ENCODE measurements at regions not wholly inside any gene's neighbourhood (a gene's known extent, or its start where the extent isn't known, plus 50 kb on each side); places are given as distances from the start of the nearest gene placed in this dataset.

DNA sequence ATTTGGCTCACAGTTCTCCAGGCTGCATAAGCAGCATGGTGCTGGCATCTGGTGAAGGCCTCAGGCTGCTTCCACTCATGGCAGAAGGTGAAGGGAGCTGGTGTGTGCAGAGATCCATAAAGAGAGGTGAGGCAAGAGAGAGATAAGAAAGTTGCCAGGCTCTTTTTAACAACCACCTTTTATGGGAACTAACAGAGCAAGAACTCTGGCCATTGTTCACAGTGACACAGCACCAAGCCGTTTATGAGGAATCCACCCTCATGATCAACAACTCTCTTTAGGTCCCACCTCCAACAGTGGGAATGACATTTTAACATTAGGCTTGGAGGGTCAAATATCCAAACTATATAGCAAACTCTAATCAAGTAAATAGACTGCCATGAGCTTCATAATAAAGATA, 557.2 kb upstream of the SUCLG2 start:
- FAIRE-seq, result no peak
- TF ChIP-seq POLR2A (IDR thresholded peaks at IDR 0.05; ENCODE audit: low read depth, low read length), result no peak
- no peak for DNase-seq (ENCODE audit: insufficient read length, low spot score)

DNA sequence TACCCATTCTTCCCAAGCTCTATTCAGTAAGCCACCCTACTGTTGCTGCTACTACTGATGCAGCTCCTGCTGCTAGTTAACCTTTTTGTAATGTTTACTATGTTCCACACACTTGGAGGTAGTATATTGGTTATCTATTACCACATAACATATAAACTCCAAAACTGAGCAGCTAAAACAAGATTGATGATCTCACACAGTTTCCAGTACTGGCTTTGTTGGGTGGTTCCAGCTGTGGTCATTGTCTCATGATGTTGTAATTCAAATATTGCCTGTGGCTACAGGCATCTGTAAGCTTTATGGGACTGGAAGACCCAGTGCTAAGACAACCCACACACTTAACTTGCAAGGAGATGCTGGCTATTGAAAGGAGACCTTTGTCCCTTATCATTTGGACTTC, 556.2 kb upstream of the SUCLG2 start:
- no peak for FAIRE-seq
- no peak for DNase-seq (ENCODE audit: insufficient read length, low spot score)
- no peak for TF ChIP-seq POLR2A (IDR thresholded peaks at IDR 0.05; ENCODE audit: low read depth, low read length)

DNA sequence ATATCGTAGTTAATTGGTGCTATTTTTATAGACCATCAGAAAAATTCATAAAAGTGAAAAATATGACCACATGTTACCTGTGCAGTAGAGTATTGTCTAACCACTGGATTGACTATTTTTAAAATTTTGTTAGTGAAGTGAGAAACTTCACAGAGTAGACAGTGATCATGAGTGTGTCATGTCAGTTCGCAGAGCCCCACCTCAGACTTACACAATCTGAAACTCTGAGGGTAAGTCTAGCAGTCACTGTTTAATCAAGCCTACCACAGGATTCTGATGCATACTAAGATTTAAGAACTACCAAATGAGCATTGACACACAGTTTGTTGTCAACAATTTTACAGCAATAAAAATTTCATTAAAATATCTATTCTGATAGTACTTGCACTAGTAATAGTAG, 552.9 kb upstream of the SUCLG2 start:
- DNase-seq (ENCODE audit: insufficient read length, low spot score) (no peak), FAIRE-seq (no peak)
- no peak for TF ChIP-seq POLR2A (IDR thresholded peaks at IDR 0.05; ENCODE audit: low read depth, low read length)

DNA sequence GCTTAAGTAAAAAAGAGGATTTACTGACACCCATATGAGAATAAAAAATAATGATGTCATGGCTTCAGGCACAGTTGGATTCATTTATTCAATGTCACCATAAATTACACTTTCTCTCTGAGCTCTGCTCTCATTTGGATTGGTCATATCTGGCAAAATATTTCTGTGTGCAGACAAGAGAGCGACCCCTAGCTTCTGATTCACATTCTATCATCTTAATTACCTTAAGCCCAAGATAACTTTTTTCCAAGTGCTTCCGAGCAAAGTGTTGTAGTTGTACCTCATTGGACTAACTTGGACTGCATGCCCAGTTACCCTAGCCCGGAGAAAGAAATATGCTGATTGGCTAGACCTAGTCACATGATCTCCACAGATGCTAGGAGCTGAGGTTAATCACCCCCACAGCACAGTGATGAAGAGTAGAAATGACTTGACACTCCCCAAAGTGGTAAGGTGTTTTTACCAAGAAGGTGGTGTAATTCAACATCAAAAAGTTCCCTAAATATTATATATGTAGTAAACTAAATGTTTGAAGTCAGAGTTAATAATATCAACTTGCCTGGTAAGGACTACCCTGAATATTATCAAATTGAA, 552.2 kb upstream of the SUCLG2 start:
- TF ChIP-seq POLR2A (IDR thresholded peaks at IDR 0.05; ENCODE audit: low read depth, low read length), result no peak
- no peak for DNase-seq (ENCODE audit: insufficient read length, low spot score)
- no peak for FAIRE-seq

DNA sequence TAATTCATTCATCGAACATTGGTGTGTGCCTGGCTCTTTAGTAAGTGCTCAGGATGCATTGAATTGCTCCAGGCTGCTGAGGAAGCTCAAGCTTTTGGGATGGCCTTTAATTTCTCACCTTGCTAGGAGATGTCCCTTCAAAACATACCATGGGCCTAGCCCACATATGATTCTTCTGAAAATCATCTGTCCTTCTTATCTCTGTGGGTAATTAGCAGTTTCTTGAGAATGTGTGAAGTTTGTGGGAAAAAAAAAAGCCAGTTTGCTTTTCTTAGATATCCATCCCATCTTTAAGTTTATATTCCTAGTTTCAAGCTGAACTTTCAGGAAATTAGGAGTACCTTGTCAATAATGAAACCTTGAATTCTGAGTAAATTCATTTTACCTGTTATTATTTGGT, 532.3 kb upstream of the SUCLG2 start:
- FAIRE-seq, result no peak
- DNase-seq (ENCODE audit: insufficient read length, low spot score), result no peak
- TF ChIP-seq POLR2A (IDR thresholded peaks at IDR 0.05; ENCODE audit: low read depth, low read length), result no peak

DNA sequence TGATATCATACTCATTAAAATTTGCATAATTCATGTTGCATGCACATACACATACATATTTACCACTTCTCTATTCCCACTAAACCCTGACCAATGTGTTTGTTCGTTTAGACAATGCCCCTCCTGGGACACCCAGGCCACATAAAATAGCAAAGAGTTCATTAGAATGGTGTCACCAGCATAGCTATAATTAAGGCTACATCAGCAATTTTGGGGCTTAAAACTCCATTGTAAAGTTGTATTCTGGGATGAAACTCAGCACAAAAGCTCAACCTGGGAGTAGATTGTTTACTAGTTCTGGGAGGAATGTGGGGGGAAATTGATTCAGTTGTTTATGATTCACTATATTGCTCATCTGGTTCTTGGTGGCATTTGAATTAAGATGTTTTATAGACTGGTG, 522.2 kb upstream of the SUCLG2 start:
- DNase-seq (ENCODE audit: insufficient read length, low spot score) (no peak), FAIRE-seq (no peak)
- TF ChIP-seq POLR2A (IDR thresholded peaks at IDR 0.05; ENCODE audit: low read depth, low read length), result no peak

DNA sequence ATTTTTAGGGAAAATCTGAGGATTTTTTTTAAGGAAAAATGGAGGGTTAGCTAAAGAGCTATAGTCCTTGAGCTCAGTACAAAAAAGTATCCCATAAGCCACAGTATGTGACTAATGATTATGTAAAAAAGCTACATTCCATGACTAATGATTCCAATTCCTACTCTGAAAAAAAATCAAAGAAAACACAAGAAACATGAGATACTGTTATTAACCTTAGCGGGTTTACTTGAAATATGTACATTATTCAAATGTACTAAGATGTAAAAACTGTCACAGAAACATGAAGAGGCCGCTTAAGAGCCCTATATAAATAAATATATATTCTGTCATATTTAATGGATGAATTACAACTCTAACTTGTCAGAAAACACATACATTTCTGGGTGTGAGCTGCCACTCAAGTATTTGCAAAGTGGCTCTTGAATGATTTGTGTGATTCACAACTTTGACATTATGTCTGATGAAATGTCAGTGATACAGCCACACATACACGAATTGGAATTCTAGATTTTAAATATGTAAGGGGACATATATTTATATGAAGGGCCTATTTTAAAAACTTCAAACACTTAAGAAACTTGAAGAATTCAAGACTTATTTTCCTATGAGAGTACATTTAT, 518.7 kb upstream of the SUCLG2 start:
- DNase-seq (ENCODE audit: insufficient read length, low spot score) (no peak), FAIRE-seq (no peak)
- no peak for TF ChIP-seq POLR2A (IDR thresholded peaks at IDR 0.05; ENCODE audit: low read depth, low read length)

DNA sequence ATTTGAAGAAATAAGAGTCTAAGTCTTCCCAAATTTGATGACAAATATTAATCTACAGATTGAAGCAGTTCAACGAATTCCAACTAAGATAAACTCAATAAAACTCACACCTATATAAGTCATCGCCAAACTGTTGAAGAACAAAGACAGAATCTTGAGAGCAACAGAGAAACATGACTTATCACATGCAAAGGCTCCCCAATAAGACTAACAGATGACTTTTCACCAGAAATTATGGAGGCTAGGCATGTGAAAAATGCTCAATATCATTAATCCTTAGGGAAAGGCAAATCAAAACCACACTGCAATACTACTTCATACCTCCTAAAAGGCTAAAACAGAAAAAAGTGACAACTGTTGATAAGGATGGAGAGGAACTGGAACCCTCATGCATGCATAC, 517.6 kb upstream of the SUCLG2 start:
- DNase-seq (ENCODE audit: insufficient read length, low spot score), result no peak
- no peak for TF ChIP-seq POLR2A (IDR thresholded peaks at IDR 0.05; ENCODE audit: low read depth, low read length)
- FAIRE-seq, result no peak

DNA sequence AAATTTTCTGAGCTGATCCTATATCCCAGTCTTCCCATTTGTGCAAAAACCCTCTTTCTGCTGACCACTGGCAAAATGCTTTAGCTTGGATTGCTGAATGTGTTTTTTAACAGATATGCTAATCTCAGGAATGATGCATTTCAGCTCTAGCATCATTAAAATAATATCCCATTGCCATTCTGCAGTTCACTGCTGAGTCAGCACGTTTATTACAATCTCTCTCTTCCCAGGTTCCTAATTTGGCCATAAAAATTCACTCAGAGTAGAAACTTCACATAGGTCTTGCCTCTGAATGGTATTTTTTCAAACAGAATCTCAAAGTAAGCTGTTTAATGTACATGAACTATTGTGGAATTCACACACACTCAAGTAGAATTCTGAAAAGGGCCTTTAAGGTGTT, 509.6 kb upstream of the SUCLG2 start:
- FAIRE-seq, result no peak
- no peak for TF ChIP-seq POLR2A (IDR thresholded peaks at IDR 0.05; ENCODE audit: low read depth, low read length)
- DNase-seq (ENCODE audit: insufficient read length, low spot score), result no peak

DNA sequence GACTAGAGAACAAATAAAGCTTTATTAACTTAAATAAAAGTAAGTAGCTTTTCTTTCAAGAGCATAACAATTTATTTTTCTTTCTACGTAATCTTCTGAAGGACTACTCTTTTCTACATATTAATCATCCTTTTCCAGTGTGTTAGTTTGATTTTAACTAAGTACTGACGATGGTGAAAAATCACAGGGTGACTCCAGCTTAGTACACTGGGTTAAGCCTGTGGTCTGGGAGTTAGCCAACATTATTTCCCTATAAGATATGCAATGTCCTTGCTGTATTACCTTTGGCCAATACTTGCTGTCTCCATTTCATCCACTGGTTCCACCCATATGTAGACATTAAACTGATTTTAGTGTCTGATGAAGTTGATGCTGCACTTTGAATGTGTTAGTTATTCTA, 508.6 kb upstream of the SUCLG2 start:
- FAIRE-seq (no peak), DNase-seq (ENCODE audit: insufficient read length, low spot score) (no peak)
- TF ChIP-seq POLR2A (IDR thresholded peaks at IDR 0.05; ENCODE audit: low read depth, low read length), result no peak

DNA sequence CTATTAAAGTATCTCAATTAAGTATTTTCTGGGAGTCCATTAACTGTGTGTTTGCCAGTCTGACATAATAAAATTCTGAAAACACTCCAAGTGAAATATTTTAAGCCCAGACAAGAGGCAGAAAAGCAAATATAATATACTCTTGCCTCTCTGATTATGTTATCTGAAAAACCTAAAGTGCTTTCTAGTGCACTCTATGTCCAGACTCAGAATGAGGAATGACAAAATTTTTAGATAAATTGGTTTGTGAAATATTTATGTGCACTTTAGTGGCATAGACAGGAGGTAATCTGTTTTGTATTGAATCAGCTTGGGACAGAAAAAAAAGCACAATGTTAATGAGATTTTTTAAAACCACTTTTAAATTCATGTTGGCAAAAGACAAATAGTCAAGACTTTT, 508.2 kb upstream of the SUCLG2 start:
- TF ChIP-seq POLR2A (IDR thresholded peaks at IDR 0.05; ENCODE audit: low read depth, low read length), result no peak
- FAIRE-seq, result no peak
- no peak for DNase-seq (ENCODE audit: insufficient read length, low spot score)

DNA sequence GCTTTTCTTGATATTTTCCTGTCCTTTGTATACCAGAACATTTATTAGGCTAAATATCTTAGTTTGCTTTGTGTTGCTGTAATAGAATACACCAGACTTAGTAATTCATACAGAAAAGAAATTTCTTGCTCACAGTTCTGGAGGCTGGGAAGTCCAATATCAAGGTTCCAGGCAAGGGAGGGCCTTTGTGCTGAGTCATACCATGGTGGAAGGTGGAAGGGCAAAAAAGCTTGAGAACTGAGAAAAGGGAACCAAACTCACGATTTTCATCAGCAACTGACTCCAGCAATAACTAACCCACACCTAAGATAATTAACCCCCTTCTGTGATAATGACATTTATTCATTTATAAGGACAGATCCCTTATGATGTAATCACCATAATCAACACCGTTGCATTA, 496.9 kb upstream of the SUCLG2 start:
- TF ChIP-seq POLR2A (IDR thresholded peaks at IDR 0.05; ENCODE audit: low read depth, low read length), result no peak
- FAIRE-seq, result no peak
- no peak for DNase-seq (ENCODE audit: insufficient read length, low spot score)

DNA sequence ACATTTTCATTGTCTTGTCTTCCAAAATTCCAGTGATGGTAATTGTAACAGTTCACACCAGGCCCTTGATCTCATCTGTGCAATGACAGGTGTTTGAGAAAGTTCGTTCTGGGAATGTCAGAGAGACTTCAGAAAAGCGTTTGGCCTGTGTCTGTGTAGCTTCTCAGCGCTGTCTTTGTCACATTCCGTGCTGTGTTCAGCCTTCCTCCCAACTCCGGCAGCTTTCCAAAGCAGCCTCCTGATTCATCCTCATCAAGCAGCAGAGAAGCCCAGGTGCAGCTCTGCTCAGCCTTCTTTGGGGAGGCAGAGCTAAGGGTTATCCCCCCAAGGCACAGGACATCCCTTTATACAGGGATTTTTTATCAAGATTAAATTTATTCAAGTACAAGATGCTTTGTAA, 494.0 kb upstream of the SUCLG2 start:
- DNase-seq (ENCODE audit: insufficient read length, low spot score), result no peak
- TF ChIP-seq POLR2A (IDR thresholded peaks at IDR 0.05; ENCODE audit: low read depth, low read length), result no peak
- FAIRE-seq, result no peak

DNA sequence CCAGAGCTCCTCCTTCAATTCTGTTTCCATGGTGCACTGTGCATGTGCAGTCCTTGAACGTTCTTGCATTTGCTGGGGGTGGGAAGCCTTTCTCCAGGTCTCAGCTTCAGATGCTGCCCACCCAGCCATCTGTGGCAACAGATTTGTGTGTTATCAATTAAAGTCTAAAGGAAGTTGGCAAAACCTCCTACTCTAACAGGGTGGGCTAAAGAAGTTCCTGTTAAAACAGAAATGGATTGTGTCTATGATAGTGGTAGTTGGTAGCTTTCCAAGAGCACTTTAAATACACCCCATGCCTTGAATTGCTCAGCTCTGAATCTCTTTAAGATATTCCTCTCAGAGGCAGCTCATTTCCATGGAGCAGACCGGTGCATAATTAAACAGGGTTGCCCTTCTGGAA, 488.0 kb upstream of the SUCLG2 start:
- FAIRE-seq, result no peak
- DNase-seq (ENCODE audit: insufficient read length, low spot score), result no peak
- TF ChIP-seq POLR2A (IDR thresholded peaks at IDR 0.05; ENCODE audit: low read depth, low read length), result no peak

DNA sequence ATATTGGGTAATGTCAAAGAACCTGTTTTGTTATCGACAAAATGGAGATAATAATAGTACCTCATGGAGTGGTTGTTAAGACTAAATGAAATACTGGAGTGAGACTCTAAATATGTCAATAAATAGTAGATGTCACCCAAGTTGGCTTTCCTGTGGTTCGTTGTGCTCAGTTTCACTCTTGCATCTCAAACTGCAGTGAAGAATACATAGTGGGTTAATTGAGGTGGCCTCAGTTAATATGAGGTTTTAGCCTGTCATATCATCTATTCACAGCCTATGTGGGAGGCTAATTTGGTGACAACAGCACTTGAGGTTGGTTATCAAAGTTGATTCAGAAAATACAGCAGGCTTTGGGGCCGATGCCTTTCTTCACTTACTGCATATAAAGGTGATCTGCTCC, 485.5 kb upstream of the SUCLG2 start:
- no peak for TF ChIP-seq POLR2A (IDR thresholded peaks at IDR 0.05; ENCODE audit: low read depth, low read length)
- DNase-seq (ENCODE audit: insufficient read length, low spot score) (no peak), FAIRE-seq (no peak)

DNA sequence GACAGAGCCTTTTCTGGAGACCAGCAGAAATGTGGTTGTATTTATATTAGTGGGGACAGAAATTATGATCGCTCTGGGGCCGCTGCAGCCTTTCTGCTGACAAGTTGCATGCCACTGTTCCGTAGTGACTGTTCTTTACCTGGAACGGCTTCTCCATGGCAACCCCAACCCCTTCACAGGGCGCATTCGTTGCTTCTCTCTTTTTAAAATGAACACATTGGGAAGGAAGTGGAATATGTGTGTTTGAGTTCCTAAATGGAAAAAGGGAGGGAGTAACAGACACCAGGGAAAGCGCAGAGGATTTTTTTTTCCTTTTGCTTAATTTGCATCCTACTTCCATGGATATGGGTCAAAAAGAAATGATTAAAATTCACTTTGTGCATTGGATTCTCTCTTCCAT, 482.0 kb upstream of the SUCLG2 start:
- FAIRE-seq, result no peak
- no peak for DNase-seq (ENCODE audit: insufficient read length, low spot score)
- TF ChIP-seq POLR2A (IDR thresholded peaks at IDR 0.05; ENCODE audit: low read depth, low read length), result no peak
